GM19324 (cell line): ENCODE measurements at regions not wholly inside any gene's neighbourhood (a gene's known extent, or its start where the extent isn't known, plus 50 kb on each side); places are given as distances from the start of the nearest gene placed in this dataset.

ENCODE experiments used
- ATAC-seq: cut with Tn5 transposase; IDR thresholded peaks from one replicate; pipeline ENCODE4 v1.9.1; 2021; ENCODE audit warnings: mild to moderate bottlenecking, moderate library complexity; ENCODE audit not compliant: unreplicated experiment, low FRiP score

DNA sequence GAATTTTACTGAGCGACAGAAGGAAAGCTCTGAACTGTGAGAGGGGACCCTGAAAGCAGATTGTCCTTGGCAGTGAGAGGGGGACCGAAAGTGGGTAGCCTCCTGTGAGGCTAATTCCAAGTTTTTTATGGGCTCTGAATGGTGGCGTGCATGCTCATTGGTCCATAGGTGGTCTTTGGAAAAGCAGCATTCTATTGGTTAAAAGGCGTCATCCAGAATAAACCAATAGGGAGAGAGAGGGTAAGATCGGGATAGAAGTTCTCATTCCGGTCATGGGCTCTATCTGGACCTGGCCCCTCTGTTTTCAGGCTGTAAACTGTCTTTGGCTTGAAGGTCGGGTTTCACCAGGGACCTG lies 539.8 kb upstream of the PCDH9 start:
- no peak for ATAC-seq

DNA sequence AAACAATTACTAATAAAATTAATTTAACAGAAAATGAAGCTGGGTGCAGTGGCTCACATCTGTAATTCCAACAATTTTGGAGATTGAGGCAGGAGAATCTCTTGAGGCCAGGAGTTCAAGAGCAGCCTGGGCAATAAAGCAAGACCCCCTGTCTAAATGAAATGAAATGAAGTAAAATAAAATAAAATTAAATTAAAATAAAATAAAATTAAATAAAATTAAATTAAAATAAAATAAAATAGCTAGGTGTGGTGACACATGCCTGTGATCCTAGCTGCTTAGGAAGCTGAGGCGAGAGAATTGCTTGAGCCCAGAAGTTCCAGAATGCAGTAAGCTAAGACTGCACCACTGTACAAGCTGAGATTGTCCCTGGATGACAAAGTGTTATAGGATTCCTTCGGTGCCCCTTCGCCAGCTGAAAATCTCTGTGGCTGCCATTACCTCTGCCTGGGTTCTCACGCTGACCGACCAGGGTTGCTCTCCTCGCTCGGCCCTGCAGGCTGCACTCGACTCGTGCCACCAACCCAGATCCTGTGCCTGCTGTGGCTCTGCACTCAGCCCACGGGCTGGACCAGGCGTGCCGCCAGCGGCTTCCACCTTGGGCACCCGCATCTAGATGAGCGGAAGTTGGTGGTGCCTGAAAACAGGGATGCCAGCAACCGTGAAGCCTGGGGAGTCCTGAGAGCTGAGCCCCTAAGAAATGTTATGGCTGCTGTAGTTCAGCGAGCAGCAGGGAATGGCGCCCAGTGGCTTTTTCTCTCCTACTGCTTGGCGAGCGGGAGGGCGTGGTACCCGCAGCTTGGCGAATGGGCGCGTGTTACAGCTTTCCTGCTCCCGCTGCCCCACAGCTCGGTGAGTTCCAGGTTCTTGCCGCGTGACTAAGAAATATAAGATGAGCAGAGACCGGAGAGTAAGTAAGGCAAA lies 539.2 kb upstream of the PCDH9 start:
- ATAC-seq = no peak

- no peak for ATAC-seq
Observed at GRCh38 chr13:67763984-67764383, 533.8 kb upstream of the PCDH9 start.

GRCh38 chr13:67763384-67763783 lies 533.2 kb upstream of the PCDH9 start:
- ATAC-seq = no peak

- ATAC-seq = no peak
Observed at GRCh38 chr13:67758975-67759374, 528.8 kb upstream of the PCDH9 start.

DNA sequence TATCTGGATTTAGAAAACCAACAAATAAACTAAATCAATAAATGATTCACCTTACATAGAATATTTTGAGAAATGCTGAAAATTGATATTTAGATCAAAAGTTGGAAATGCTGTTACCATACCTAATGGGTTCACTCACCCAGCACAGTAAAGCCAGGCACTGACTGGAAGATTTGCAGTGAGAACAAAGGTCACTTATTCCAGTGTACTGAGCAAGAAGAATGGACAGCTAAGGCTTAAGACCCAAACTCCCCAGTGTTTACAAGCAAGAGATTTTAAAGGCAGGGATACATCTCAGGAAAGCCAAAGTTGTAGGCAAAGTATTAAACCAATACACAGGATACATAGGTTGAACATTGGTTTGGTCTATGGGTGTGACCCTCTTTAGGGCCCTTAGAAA lies 523.9 kb upstream of the PCDH9 start:
- ATAC-seq = no peak

GRCh38 chr13:67752759-67753158 lies 522.6 kb upstream of the PCDH9 start:
- no peak for ATAC-seq

DNA sequence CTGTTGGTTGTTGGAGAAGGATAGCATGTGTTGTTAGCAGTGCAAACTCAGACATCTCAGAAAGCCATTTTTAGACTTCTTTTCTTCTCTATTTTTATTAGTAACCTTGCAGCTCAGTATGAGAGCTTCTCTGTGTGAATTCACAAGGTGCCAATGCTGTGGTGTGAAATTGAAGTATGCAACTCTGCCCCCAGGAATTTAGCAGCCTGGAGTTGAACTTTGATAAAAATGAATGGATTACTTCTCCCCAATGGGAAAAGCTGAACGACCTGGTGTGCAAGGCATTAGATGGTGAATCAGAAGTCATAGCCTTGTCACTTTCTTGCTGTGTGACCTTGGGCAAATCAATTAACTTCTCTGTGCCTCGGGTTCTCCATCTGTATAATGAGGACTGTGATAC lies 512.3 kb upstream of the PCDH9 start:
- ATAC-seq = no peak

DNA sequence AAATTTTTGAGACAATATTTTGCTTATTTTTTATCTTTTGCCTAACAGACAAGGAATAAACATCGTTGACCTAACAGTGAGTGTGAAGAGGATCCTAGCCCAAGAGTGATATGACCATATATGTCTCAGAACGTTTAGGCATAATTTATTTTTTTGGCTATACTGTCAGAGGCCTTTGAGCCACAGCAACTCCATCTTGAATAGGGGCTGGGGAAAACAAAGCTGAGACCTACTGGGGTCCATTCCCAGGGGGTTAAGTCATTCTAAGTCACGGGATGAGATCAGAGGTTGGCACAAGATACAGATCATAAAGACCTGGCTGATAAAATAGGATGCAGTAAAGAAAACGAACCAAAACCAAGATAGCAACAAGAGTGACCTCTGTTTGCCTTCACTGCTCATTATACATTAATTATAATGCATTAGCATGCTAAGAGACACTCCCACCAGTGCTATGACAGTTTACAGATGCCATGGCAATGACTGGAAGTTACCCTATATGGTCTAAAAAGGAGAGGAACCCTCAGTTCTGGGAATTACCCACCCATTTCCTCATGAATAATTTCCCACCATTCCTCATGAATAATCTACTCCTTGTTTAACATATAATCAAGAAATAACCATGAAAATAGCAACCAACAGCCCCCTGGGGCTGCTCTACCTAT lies 510.9 kb upstream of the PCDH9 start:
- ATAC-seq = no peak

DNA sequence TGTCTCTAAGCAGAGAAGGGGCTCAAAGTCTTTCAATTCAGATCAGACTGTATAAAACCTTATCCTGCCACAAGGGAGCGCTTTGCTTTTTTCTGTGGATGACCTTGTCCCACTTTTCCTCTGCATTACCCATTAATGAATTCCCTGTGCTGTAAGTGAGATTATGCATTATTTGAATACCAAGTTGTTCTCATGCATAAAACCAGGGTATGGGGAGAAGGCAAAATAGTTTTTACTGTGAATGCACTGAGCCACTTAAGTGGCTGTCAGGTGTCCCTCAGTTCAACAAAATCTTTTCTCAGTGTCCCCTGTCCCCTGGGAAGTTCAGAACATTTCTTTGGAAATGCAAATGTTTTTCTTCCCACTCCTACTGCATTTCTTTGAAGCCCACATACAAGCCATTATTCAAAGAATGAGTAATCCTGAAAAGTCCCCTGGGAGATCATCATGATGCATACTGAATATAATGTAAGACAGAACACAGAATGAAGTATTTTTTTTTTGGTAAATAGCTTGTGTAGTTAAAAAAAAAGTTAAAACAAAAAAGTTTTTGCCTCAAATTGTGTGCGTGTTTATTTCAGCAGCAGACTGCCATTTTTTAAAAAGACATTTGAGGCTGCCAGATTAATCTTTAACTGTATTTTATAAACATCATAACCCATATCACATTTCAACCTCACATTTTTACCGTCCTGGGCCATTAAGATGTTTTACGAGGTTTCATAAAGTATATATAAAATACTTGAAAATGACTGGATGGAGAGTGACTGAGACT lies 506.7 kb upstream of the PCDH9 start:
- no peak for ATAC-seq

- no peak for ATAC-seq
Observed at GRCh38 chr13:67735651-67736050, 505.5 kb upstream of the PCDH9 start.

DNA sequence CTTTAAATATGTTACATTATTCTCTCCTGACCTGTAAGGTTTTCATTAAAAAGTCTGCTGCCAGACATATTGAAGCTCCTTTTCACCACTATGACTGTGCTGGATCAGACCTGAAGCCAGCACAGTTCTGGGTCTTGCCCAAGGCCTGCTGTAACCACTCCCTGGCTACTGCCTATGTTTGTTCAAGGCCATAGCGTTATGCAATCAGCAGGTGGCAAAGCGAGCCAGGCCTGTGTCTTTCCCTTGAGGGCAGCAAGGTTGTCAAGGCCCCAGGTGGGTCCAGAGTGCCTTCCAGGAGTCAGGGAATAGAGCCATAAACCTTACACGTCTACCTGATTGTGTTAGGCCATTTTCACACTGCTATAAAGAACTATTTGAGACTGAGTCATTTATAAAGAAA lies 496.8 kb upstream of the PCDH9 start:
- ATAC-seq = no peak

GRCh38 chr13:67725999-67726398 lies 495.9 kb upstream of the PCDH9 start:
- ATAC-seq = no peak

DNA sequence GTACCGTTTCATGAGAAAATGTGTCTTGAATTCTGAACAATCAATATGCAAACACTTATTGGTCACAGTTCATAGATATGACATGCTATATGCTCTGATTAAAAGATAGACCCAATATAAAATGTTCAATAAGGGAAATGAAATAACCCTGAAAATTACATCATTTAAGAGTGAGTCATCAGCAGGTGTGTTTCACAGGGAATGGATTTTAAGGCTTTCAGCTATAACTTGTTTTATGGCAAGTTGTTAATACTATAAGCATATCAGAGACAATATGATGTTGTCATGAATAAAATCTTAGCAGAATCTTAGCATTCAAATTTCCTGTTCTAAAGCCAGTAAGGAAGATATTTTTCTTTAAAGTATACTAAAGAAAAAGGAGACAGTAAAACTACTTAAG lies 483.4 kb upstream of the PCDH9 start:
- ATAC-seq = no peak

DNA sequence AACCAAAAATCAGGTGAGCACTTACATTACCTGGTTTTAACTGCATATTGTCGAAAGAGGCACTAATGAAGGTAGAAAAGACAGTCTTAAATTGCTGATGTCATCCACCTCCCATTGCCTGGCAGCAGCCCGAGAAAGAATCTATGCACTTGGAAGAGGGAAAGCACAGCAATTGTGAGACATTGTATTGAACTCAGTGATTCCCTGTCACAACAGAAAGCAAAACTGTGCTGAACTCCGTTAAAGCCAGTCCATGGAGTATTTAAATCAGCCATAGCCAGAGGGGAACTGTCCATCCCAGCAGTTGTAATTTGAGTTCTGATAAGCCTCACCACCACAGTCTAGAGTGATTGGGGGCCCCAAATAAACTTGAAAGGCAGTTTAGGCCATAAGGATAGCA lies 466.6 kb upstream of the PCDH9 start:
- ATAC-seq = no peak

DNA sequence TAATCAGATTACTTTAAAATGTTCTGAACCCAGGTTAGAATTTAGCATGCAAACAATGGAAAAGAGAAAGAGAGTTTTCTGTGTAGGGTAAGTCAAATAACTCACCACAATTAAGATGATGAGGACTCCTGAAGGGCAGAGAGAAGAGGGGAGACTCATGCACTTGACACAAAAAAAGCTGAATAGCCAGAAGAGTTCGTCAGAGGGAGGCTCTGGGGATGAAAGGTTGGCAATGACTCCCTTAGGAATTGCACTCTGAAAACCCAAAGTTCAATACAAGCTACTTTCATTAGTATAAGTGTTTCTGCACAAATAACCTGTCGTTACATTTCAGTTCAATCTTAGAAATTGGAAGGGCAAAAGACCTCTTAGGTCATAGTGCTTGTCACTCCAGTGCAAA lies 434.4 kb upstream of the PCDH9 start:
- ATAC-seq = no peak

- no peak for ATAC-seq
Observed at GRCh38 chr13:67662997-67663396, 432.9 kb upstream of the PCDH9 start.

GRCh38 chr13:67652887-67653286 lies 422.8 kb upstream of the PCDH9 start:
- ATAC-seq = no peak

DNA sequence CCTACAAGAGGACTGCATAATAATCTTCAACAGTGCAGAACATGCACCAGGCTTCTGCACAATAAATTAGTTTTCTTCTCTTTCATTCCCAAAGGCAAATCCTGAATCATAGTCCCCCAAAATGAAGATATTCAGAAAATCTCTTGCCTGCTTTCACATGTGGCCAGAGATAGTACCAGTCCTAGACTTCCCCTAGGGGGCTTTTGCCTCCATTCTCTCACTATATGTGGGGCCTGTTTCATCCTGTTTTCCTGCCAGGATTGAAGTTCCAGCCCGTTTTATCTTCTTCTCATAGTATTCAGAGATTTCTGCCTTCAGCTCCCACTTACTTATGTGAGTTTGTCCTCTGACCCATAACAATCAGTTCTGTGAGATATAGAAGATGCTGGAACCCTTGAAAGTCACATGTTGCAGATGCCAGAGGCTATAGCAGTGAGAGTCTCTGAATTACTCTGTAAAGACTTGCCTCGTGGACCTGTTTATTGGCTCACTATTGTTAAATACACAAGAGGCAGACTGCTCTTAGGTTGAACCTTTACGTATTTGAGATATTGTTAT lies 421.9 kb upstream of the PCDH9 start:
- ATAC-seq = no peak

GRCh38 chr13:67650471-67650870 lies 420.3 kb upstream of the PCDH9 start:
- no peak for ATAC-seq

DNA sequence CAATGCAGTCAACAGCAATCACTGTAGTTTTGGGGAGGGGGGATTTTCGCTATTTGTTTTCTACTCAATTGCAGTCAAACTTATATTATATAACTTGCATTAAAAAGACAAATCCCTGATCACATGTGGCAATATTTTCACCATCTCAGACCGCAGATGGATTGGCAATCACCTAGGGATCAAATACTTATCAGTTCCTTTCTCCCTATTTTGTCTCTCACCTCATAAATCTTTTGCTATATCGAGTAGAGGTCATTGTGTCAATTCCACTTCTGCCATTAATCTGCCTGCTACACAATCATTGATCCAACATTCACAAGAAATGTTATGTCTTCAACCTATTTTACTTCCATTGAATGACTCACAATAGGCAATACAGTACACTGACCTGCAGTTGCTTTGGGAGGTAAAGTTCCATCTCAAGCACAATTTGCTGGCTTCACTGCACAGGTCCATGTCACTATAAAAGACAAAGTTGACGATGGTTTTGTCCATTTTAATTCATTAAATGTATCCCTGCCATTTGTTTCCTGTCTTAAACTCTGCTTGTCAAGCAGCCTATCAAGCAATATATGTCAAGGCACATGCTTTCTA lies 415.8 kb upstream of the PCDH9 start:
- ATAC-seq = no peak
